ENCODE measurements at regions not wholly inside any gene's neighbourhood (a gene's known extent, or its start where the extent isn't known, plus 50 kb on each side); places are given as distances from the start of the nearest gene placed in this dataset.

- H3K4me3 Mint-ChIP-seq: no peak overlapping the region
- Histone ChIP-seq H3K23ac (ENCODE audit: insufficient read length, low read depth, low read length) (no peak overlapping the region), H2BK15ac (ENCODE audit: low read depth, low read length) (no peak overlapping the region), H2AFZ (ENCODE audit: low read length) (no peak overlapping the region), H4K5ac (ENCODE audit: insufficient read length, low read depth, low read length) (no peak overlapping the region), H4K8ac (replicated peaks; ENCODE audit: insufficient read length, low read depth, low read length) (no peak overlapping the region), H3K79me2 (ENCODE audit: insufficient read depth, low read length) (no peaks in the 10 kb centered on the region), H3K4ac (ENCODE audit: low read depth, low read length) (no peak overlapping the region), H3K4me2 (ENCODE audit: insufficient read depth, insufficient read length, low read length) (no peak overlapping the region), H4K20me1 (ENCODE audit: control insufficient read depth, insufficient read depth, insufficient read length) (no peaks in the 10 kb centered on the region), H4K91ac (ENCODE audit: insufficient read length, low read depth, low read length) (no peak overlapping the region), H3K4me1 (ENCODE audit: insufficient read depth, low read length) (no peaks in the 10 kb centered on the region), H3K23me2 (ENCODE audit: insufficient read length, low read depth, low read length, poor library complexity, severe bottlenecking) (no peaks in the 10 kb centered on the region), H3K14ac (ENCODE audit: insufficient read depth, low read length) (no peak overlapping the region), H3K27ac (ENCODE audit: insufficient read length, low read depth, low read length) (no peak overlapping the region), H3K27me3 (ENCODE audit: insufficient read depth, low read length) (no peaks in the 10 kb centered on the region), H2BK5ac (ENCODE audit: insufficient read length, low read length) (no peak overlapping the region), H2AK5ac (ENCODE audit: insufficient read length, low read length) (no peak overlapping the region), H3K18ac (ENCODE audit: insufficient read length, low read depth, low read length) (no peak overlapping the region), H2BK20ac (ENCODE audit: low read depth, low read length, poor library complexity, severe bottlenecking) (no peak overlapping the region), H3T11ph (ENCODE audit: low read length) (no peak overlapping the region), H3K9ac (ENCODE audit: extremely low read depth, insufficient read length, low read length) (no peak overlapping the region), H3K56ac (ENCODE audit: insufficient read length, low read depth, low read length) (no peak overlapping the region), H2BK12ac (ENCODE audit: insufficient read length, low read depth, low read length) (no peak overlapping the region), H3K79me1 (ENCODE audit: insufficient read depth, low read depth, low read length, poor library complexity, severe bottlenecking) (no peaks in the 10 kb centered on the region), H3K9me3 (ENCODE audit: control insufficient read depth, low read depth, low read length) (no peaks in the 10 kb centered on the region), H2BK120ac (ENCODE audit: low read depth, low read length, poor library complexity, severe bottlenecking) (no peak overlapping the region)
- no CpG with 5 or more reads among the region's 4 CpGs for WGBS (ENCODE audit: extremely low coverage, insufficient read length, low lambda C conversion rate)
- no peaks in the 10 kb centered on the region for H3K36me3 Mint-ChIP-seq (ENCODE audit: insufficient read depth in 1 of 3, low read depth in 3 of 3)
- H3K9me3 Mint-ChIP-seq: no peaks in the 10 kb centered on the region
- peaks cover 17 to 18% of the 10 kb centered on the region in 2 experiments for H3K4me1 Mint-ChIP-seq
- DNase-seq: no peak
- no peak overlapping the region for H3K27ac Mint-ChIP-seq
- no peaks in the 10 kb centered on the region for H3K27me3 Mint-ChIP-seq (ENCODE audit: low read depth)
- no peak for TF ChIP-seq CTCF (conservative IDR thresholded peaks at IDR 0.05)
Measured at GRCh38 chr13:37945651-37946575, 76.3 kb upstream of the TRPC4 start.

All from H9 (cell line).